ENCODE measurements at regions not wholly inside any gene's neighbourhood (a gene's known extent, or its start where the extent isn't known, plus 50 kb on each side); places are given as distances from the start of the nearest gene placed in this dataset.

- Histone ChIP-seq H3K4me3 (ENCODE audit: low read depth, low read length) (no peak overlapping the region), H3K36me3 (ENCODE audit: insufficient read depth) (no peaks in the 10 kb centered on the region), H3K27ac (ENCODE audit: low read depth) (no peak overlapping the region), H3K4me1 (ENCODE audit: insufficient read depth) (no peaks in the 10 kb centered on the region)
- WGBS: 91% methylated on average over 9 of the region's 9 CpGs
- DNase-seq (ENCODE audit: extremely low spot score): no peak
Observed at GRCh38 chr16:86378128-86378527, 132.2 kb upstream of the FOXF1 start.

DNA sequence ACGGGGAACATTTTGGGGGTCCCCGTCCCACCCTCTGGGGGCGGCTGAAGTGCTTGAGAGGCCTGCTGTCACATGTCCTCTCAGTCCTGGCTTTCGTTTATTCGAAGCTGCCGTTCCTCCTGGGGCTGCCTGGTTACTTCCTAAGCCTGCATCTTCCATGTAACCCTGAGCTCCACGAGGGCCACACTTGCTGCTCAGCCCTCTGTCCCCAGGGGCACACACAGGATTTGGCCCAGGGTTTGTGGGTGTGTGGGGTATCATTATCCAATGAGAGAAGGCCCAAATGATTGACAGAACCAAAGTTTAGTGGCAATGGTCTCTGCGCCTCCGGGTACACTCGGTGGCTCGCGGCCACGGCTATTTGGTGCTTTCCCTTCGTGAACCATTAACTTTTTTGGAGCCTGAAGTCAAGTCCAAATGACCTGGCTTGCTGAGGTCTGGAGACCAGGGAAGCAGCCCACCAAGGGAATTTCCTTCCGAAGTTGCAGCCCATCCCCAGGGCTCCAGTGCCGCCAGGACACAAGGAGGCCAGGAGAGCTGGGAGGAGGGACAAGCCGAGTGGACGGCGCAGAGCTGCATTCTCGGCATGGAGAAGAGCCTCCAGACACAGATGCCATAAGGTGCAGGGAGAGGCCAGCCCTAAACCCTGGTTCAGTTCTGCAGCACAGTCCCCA is 131.4 kb upstream of the FOXF1 start:
- H3K4me3 ChIP-seq (ENCODE audit: low read depth, low read length): no peak overlapping the region
- 94% methylated on average over 20 of the region's 20 CpGs for WGBS
- no peaks in the 10 kb centered on the region for H3K4me1 ChIP-seq (ENCODE audit: insufficient read depth)
- H3K27ac ChIP-seq (ENCODE audit: low read depth): no peak overlapping the region
- no peak for DNase-seq (ENCODE audit: extremely low spot score)
- H3K36me3 ChIP-seq (ENCODE audit: insufficient read depth): no peaks in the 10 kb centered on the region

DNA sequence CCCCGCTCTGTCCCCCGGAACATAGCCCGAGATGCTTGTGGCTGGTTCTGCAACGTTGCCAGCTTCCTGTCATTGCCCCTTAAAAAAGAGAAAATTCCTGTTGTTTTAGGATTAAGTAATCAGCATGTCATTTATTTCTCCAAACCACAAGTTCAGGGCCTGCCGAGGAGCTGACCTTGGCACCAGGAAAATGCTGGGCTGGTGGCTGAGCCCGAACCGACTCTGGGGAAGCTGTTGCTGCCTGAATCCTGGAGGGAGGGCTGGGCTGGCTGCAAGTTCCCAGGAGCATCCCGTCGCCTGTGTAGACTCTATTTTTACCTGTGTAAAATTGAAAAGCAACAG is 130.9 kb upstream of the FOXF1 start:
- H3K36me3 ChIP-seq (ENCODE audit: insufficient read depth): no peaks in the 10 kb centered on the region
- no peaks in the 10 kb centered on the region for H3K4me1 ChIP-seq (ENCODE audit: insufficient read depth)
- WGBS: 60% methylated on average over 9 of the region's 9 CpGs
- no peak for DNase-seq (ENCODE audit: extremely low spot score)
- no peak overlapping the region for H3K4me3 ChIP-seq (ENCODE audit: low read depth, low read length)
- H3K27ac ChIP-seq (ENCODE audit: low read depth): no peak overlapping the region

GRCh38 chr16:86380030-86380429 is 130.3 kb upstream of the FOXF1 start:
- Histone ChIP-seq H3K4me3 (ENCODE audit: low read depth, low read length) (no peak overlapping the region), H3K4me1 (ENCODE audit: insufficient read depth) (no peaks in the 10 kb centered on the region), H3K36me3 (ENCODE audit: insufficient read depth) (no peaks in the 10 kb centered on the region), H3K27ac (ENCODE audit: low read depth) (no peak overlapping the region)
- 76% methylated on average over 9 of the region's 9 CpGs for WGBS
- no peak for DNase-seq (ENCODE audit: extremely low spot score)

DNA sequence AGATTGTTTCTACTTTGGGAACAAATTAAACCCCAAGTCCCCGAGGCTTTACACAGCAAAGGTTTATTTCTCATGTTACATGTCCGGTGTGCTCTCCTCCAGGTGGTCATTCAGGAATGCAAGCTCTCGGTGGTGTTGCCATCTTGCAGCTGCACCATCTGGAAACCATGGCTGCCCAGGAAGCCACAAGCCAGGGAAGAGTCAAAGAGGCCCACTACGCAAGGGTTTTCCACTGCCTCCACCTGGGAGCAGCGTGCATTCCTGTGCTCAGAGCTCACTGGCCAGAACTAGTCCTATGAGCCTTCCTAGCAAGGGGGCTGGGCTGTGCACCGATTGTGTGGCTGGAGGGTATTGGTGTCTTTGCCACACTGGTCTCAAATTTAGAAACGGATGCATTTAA is 128.8 kb upstream of the FOXF1 start:
- no peak for DNase-seq (ENCODE audit: extremely low spot score)
- H3K27ac ChIP-seq (ENCODE audit: low read depth): no peak overlapping the region
- WGBS: 91% methylated on average over 7 of the region's 7 CpGs
- no peak overlapping the region for H3K4me3 ChIP-seq (ENCODE audit: low read depth, low read length)
- H3K4me1 ChIP-seq (ENCODE audit: insufficient read depth): no peaks in the 10 kb centered on the region
- H3K36me3 ChIP-seq (ENCODE audit: insufficient read depth): no peaks in the 10 kb centered on the region

DNA sequence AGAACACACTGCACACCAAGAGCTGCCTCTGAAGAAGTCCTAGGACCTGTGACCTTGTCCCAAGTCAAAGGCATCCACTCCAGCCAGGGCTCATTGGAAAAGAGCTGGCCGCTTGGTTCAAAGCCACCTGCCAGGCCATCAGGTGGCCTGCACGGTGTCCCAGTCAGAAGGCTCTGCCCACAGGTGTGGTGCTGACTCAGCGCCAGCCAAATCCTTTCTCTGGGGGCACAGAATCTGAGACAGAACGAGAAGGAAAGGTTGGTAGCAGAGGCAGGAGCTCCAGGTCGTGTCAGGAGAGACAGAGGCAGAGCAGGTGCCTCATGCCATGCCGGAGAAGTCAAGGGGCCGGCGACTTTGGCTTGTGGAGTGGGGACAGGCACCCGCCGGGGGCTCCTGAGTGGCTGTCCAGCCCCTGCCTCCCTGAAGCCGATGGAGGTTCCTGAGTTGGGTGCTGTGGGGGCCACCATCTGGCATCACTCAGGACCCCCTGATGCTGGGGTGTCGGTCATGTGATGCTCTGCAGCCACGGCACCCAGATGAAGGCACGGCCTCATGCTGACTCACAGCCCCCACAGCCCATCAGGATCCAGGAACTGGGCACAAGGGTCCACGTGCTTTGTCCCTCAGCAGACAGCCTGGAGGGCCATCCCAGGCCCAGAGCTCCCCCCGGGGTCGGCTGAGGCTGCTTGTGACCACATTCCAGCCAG is 128.1 kb upstream of the FOXF1 start:
- Histone ChIP-seq H3K36me3 (ENCODE audit: insufficient read depth) (no peaks in the 10 kb centered on the region), H3K27ac (ENCODE audit: low read depth) (no peak overlapping the region), H3K4me3 (ENCODE audit: low read depth, low read length) (no peak overlapping the region), H3K4me1 (ENCODE audit: insufficient read depth) (no peaks in the 10 kb centered on the region)
- DNase-seq (ENCODE audit: extremely low spot score): no peak
- WGBS: 89% methylated on average over 17 of the region's 17 CpGs

- WGBS: 90% methylated on average over 15 of the region's 15 CpGs
- no peak overlapping the region for H3K27ac ChIP-seq (ENCODE audit: low read depth)
Observed at GRCh38 chr16:86382774-86383407, 127.4 kb upstream of the FOXF1 start.

DNA sequence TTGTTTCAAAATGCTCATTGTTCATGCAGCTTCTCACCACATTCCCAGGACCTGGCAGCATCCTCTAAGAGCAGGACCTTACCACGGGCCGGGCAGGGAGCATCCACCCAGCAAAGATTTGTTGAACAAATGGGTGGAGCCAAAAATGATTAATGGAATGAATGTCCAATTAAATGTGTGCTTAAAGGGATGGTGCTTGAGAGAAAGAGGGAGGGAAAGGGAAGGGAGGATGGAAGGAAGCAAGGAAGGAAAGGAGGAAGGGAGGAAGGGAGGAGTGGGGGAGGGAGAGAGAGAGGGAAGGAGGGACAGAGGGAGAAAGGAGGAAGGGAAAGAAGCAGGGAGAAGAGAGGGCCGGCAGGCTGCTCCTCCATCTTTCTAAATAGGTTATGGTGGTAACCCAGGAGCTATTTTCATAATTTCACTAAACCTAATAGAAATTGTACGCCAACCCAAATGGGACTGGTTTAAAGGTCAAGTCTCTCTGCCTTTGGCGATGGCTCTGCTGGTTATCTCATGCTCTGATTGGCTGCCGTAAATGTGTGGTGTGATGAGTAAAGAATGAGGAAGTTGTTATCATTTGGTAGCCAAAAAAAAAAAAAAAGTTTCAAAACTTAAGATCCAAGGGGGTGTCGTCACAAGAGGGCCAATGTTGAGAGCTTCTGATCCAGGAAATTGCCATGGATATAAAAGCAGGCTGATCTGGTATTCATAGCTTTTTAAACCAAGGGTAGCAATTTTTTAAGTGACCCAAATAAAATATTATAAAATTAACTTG is 126.7 kb upstream of the FOXF1 start:
- 46% methylated on average over 7 of the region's 7 CpGs for WGBS
- no peak overlapping the region for H3K27ac ChIP-seq (ENCODE audit: low read depth)
- DNase-seq (ENCODE audit: extremely low spot score): no peak
- H3K36me3 ChIP-seq (ENCODE audit: insufficient read depth): no peaks in the 10 kb centered on the region
- H3K4me3 ChIP-seq (ENCODE audit: low read depth, low read length): no peak overlapping the region
- H3K4me1 ChIP-seq (ENCODE audit: insufficient read depth): no peaks in the 10 kb centered on the region

More at GRCh38 chr16:86382774-86383407, 127.4 kb upstream of the FOXF1 start:
- DNase-seq (ENCODE audit: extremely low spot score): no peak
- H3K36me3 ChIP-seq (ENCODE audit: insufficient read depth): no peaks in the 10 kb centered on the region
- H3K4me1 ChIP-seq (ENCODE audit: insufficient read depth): no peaks in the 10 kb centered on the region
- no peak overlapping the region for H3K4me3 ChIP-seq (ENCODE audit: low read depth, low read length)

- no peaks in the 10 kb centered on the region for H3K4me1 ChIP-seq (ENCODE audit: insufficient read depth)
- no peak for DNase-seq (ENCODE audit: extremely low spot score)
- no peak overlapping the region for H3K4me3 ChIP-seq (ENCODE audit: low read depth, low read length)
- H3K36me3 ChIP-seq (ENCODE audit: insufficient read depth): no peaks in the 10 kb centered on the region
- peak overlapping the region; percentile 13 for H3K27ac ChIP-seq (ENCODE audit: low read depth)
- WGBS: 84% methylated on average over 9 of the region's 9 CpGs
Observed at GRCh38 chr16:86384263-86384649, 126.1 kb upstream of the FOXF1 start.

- no peak overlapping the region for H3K27ac ChIP-seq (ENCODE audit: low read depth)
- no peaks in the 10 kb centered on the region for H3K4me1 ChIP-seq (ENCODE audit: insufficient read depth)
- DNase-seq (ENCODE audit: extremely low spot score): no peak
- H3K4me3 ChIP-seq (ENCODE audit: low read depth, low read length): no peak overlapping the region
- H3K36me3 ChIP-seq (ENCODE audit: insufficient read depth): no peaks in the 10 kb centered on the region
- WGBS: 90% methylated on average over 10 of the region's 10 CpGs
Observed at GRCh38 chr16:86384980-86385379, 125.3 kb upstream of the FOXF1 start.

DNA sequence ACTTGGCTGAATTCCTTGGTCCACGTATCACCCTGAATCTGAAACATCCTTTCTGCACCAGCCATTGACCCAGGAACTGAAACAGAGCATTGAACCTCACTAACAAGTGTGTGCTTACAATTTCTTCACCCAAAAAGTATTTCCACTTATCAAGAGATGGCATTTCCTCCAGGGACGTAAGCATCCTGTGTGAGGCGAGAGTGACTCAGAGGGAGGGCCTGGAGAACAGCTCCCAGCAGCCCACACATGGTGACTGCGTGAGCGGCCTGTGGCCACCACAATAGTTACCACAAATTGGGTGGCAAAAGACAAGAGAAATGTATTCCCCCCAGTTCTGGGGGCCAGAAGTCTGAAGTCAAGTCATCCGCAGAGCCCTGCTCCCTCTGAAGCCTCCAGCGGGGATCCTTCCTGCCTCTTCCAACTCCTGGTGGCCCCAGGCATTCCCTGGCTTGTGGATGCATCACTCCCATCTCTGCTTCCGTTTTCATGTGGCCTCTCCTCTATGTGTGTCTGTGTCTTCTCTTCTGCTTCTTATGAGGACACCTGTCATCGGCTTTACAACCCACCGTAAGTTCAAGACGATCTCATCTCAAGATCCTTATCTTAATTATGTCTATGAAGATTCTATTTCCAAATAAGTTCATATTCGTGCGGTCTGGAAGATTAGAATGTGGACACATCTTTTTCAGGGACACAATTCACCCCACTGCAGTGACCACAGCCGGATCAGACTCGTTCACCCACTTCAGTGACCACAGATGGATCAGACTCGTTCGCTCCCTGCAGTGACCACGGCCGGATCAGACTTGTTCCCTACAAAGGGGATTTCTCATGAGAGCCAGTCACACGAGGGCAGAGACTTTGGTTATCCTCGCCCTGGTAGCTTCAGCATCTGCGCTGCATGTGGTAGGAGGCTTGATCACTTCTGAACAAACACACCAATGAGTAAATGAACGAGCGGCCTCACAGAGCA is 122.6 kb upstream of the FOXF1 start:
- no peak for DNase-seq (ENCODE audit: extremely low spot score)
- H3K36me3 ChIP-seq (ENCODE audit: insufficient read depth): no peaks in the 10 kb centered on the region
- no peak overlapping the region for H3K4me3 ChIP-seq (ENCODE audit: low read depth, low read length)
- WGBS: 89% methylated on average over 24 of the region's 24 CpGs
- H3K27ac ChIP-seq (ENCODE audit: low read depth): no peak overlapping the region
- no peaks in the 10 kb centered on the region for H3K4me1 ChIP-seq (ENCODE audit: insufficient read depth)

DNA sequence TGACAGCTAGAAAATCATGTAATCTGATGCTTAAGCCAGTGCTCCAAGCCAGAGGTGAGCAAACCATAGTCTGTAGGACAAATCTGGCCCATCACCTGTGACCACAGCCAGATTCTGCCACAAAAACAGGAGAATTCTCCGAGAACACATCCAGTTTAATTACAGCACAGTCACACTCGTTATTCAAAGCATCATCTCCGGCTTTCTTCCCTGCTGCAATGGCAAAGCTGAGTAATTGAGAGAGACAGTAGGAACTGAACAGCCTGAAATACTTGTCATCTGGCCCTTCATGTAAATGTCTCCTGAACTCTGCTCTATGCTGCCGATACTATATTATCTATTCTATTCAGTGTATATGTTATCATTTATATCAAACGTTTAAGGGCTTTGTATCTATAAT is 121.4 kb upstream of the FOXF1 start:
- no peak for DNase-seq (ENCODE audit: extremely low spot score)
- 64% methylated on average over 5 of the region's 5 CpGs for WGBS
- H3K27ac ChIP-seq (ENCODE audit: low read depth): no peak overlapping the region
- no peak overlapping the region for H3K4me3 ChIP-seq (ENCODE audit: low read depth, low read length)
- no peaks in the 10 kb centered on the region for H3K36me3 ChIP-seq (ENCODE audit: insufficient read depth)
- no peaks in the 10 kb centered on the region for H3K4me1 ChIP-seq (ENCODE audit: insufficient read depth)
